Lower leg skin (tissue), 3 donors: ENCODE measurements at regions not wholly inside any gene's neighbourhood (a gene's known extent, or its start where the extent isn't known, plus 50 kb on each side); places are given as distances from the start of the nearest gene placed in this dataset.

Experiments used
- POLR2A ChIP-seq, 2 donors: fragments of 450-650 bp; IDR thresholded peaks; one replicate each; pipeline ENCODE4 v1.6.1; 2016 to 2017; ENCODE audit warnings: antibody characterized with exemption in 2 of 2, mild to moderate bottlenecking in 1 of 2, moderate library complexity in 1 of 2
- TF ChIP-seq, protein P1 (sequence below), 3 donors: fragments of 450-650 bp; IDR thresholded peaks; one replicate each; pipeline ENCODE4 v1.5.1; 2016; ENCODE audit warnings: antibody characterized with exemption in 3 of 3, mild to moderate bottlenecking in 3 of 3, moderate library complexity in 2 of 3

DNA sequence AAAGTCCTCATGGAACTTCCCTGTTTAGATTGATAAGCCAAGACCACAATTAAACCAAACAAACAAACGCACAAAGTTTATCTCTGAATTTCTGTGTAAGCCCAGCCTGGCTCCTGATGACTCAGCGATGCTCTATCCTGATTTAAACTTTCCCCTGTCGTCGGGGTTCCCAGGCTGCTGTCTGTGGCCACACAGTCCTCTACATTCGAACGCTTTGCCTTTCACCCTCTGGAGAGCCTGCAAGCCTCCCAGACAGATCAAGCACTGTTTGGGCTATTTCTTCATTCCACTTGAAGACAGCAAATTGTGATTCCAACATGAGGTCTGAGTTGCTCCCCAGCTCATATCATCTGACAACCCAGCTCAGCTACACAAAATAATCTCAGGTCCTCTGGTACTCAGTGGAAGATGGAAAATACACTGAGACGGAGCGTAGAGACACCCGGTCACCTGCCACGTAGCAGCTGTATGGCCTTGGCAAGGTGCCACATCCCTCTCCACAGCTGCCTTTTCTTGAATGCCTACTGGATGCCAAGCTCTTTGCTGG is 51.2 kb downstream of the CYRIA start:
- TF ChIP-seq, protein P1, sequence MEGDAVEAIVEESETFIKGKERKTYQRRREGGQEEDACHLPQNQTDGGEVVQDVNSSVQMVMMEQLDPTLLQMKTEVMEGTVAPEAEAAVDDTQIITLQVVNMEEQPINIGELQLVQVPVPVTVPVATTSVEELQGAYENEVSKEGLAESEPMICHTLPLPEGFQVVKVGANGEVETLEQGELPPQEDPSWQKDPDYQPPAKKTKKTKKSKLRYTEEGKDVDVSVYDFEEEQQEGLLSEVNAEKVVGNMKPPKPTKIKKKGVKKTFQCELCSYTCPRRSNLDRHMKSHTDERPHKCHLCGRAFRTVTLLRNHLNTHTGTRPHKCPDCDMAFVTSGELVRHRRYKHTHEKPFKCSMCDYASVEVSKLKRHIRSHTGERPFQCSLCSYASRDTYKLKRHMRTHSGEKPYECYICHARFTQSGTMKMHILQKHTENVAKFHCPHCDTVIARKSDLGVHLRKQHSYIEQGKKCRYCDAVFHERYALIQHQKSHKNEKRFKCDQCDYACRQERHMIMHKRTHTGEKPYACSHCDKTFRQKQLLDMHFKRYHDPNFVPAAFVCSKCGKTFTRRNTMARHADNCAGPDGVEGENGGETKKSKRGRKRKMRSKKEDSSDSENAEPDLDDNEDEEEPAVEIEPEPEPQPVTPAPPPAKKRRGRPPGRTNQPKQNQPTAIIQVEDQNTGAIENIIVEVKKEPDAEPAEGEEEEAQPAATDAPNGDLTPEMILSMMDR (IDR thresholded peaks at IDR 0.05): no peak
- no peak for TF ChIP-seq POLR2A (IDR thresholded peaks at IDR 0.05)
